IMR-90 (cell line): ENCODE measurements at regions not wholly inside any gene's neighbourhood (a gene's known extent, or its start where the extent isn't known, plus 50 kb on each side); places are given as distances from the start of the nearest gene placed in this dataset.

Experiments used
- ATAC-seq: fragments of 200-7000 bp; cut with Tn5 transposase; 2 replicates; pipeline ENCODE4 v1.9.1; 2020; ENCODE audit warnings: low read depth, mild to moderate bottlenecking, moderate library complexity
- BruUV-seq: library from RNA; stranded (reverse); fragments of 400-500 nt; replicated peaks from 2 replicates; lab custom pipeline; 2021; lab: Mats Ljungman, UMichigan
- CTCF ChIA-PET: fragments of 300-600 bp; formaldehyde crosslinking; extraction: SDS; loops from one replicate; lab custom pipeline; 2021; ENCODE audit warnings: antibody characterized with exemption; lab: Yijun Ruan, JAX
- POLR2A ChIA-PET: fragments of 300-600 bp; sonication (Branson Sonifier 250); formaldehyde crosslinking; loops from one replicate; lab custom pipeline; 2022; ENCODE audit warnings: antibody characterized with exemption; ENCODE audit not compliant: unreplicated experiment; lab: Charles Lee
- DNase-seq: peaks from one replicate; pipeline ENCODE4 v3.0.0; 2013
- H2AFZ ChIP-seq: replicated peaks from 2 replicates; pipeline ENCODE3; 2013; ENCODE audit warnings: low read length, mild to moderate bottlenecking; ENCODE audit not compliant: poor library complexity
- H2AK5ac ChIP-seq: 2 replicates; pipeline ENCODE4 v1.6.1; 2013; ENCODE audit warnings: low read depth, low read length, inconsistent platforms
- H2AK9ac ChIP-seq: replicated peaks from 2 replicates; pipeline ENCODE3; 2013; ENCODE audit warnings: mild to moderate bottlenecking, low read depth, low read length, moderate library complexity; ENCODE audit not compliant: poor library complexity
- H2BK120ac ChIP-seq: 2 replicates; pipeline ENCODE4 v1.6.1; 2013; ENCODE audit warnings: low read depth, low read length, inconsistent platforms
- H2BK15ac ChIP-seq: 3 replicates; pipeline ENCODE4 v1.6.1; 2013; ENCODE audit warnings: low read depth, low read length, inconsistent platforms
- H2BK20ac ChIP-seq: 2 replicates; pipeline ENCODE4 v1.6.1; 2013; ENCODE audit warnings: low read depth, mild to moderate bottlenecking, inconsistent platforms, low read length, moderate library complexity
- H2BK5ac ChIP-seq: 2 replicates; pipeline ENCODE4 v1.6.1; 2013; ENCODE audit warnings: mild to moderate bottlenecking, low read depth, low read length, inconsistent platforms; ENCODE audit not compliant: poor library complexity, severe bottlenecking
- H3K14ac ChIP-seq: replicated peaks from 2 replicates; pipeline ENCODE4 v1.6.1; 2013; ENCODE audit warnings: low read depth, low read length, inconsistent platforms
- H3K18ac ChIP-seq: 2 replicates; pipeline ENCODE4 v1.6.1; 2013; ENCODE audit warnings: low read depth, low read length, control low read depth
- H3K23ac ChIP-seq: 2 replicates; pipeline ENCODE4 v1.6.1; 2013; ENCODE audit warnings: low read depth, low read length, inconsistent platforms
- H3K27ac ChIP-seq: 2 replicates; pipeline ENCODE4 v1.5.1; 2013; ENCODE audit warnings: mild to moderate bottlenecking, control low read depth, low read length; ENCODE audit not compliant: insufficient read depth
- H3K27me3 ChIP-seq: 2 replicates; pipeline ENCODE4 v1.6.1; 2013; ENCODE audit warnings: low read length; ENCODE audit not compliant: control insufficient read depth, insufficient read depth
- H3K36me3 ChIP-seq: 2 replicates; pipeline ENCODE4 v1.6.1; 2013; ENCODE audit warnings: low read length, mixed read lengths; ENCODE audit not compliant: control insufficient read depth, insufficient read depth
- H3K4ac ChIP-seq: 2 replicates; pipeline ENCODE4 v1.6.1; 2013; ENCODE audit warnings: low read depth, low read length, inconsistent platforms
- H3K4me1 ChIP-seq: 2 replicates; pipeline ENCODE4 v1.6.1; 2013; ENCODE audit warnings: low read length, mixed read lengths; ENCODE audit not compliant: control insufficient read depth, insufficient read depth
- H3K4me2 ChIP-seq: 2 replicates; pipeline ENCODE4 v1.6.1; 2013; ENCODE audit warnings: low read depth, mild to moderate bottlenecking, control low read depth, low read length, moderate library complexity
- H3K4me3 ChIP-seq: 2 replicates; pipeline ENCODE4 v1.5.1; 2013; ENCODE audit warnings: low read depth, mild to moderate bottlenecking, control low read depth, low read length, moderate library complexity; ENCODE audit not compliant: insufficient read depth
- H3K56ac ChIP-seq: 2 replicates; pipeline ENCODE4 v1.6.1; 2013; ENCODE audit warnings: low read length, inconsistent platforms; ENCODE audit not compliant: insufficient read depth; ENCODE audit errors: extremely low read depth
- H3K79me1 ChIP-seq, 2 experiments: 2 replicates each; pipeline ENCODE4 v1.6.1; 2013; ENCODE audit warnings: low read length in 2 of 2, inconsistent platforms in 1 of 2, low read depth in 1 of 2
- H3K9ac ChIP-seq: 2 replicates; pipeline ENCODE4 v1.6.1; 2013; ENCODE audit warnings: low read depth, low read length, control low read depth
- H3K9me1 ChIP-seq: 2 replicates; pipeline ENCODE4 v1.6.1; 2013; ENCODE audit warnings: low read length, inconsistent platforms; ENCODE audit not compliant: insufficient read depth
- H3K9me3 ChIP-seq: 2 replicates; pipeline ENCODE4 v1.6.1; 2013; ENCODE audit warnings: low read length; ENCODE audit not compliant: control insufficient read depth, insufficient read depth
- H4K20me1 ChIP-seq: 2 replicates; pipeline ENCODE4 v1.6.1; 2013; ENCODE audit warnings: low read length, inconsistent platforms; ENCODE audit not compliant: insufficient read depth
- H4K5ac ChIP-seq: 2 replicates; pipeline ENCODE4 v1.6.1; 2013; ENCODE audit warnings: mild to moderate bottlenecking, low read depth, low read length, control low read depth
- H4K8ac ChIP-seq, 2 experiments: 2 replicates each; pipeline ENCODE4 v1.6.1; 2013; ENCODE audit warnings: low read depth in 2 of 2, low read length in 2 of 2, control low read depth in 1 of 2, inconsistent platforms in 1 of 2
- H4K91ac ChIP-seq: 2 replicates; pipeline ENCODE4 v1.6.1; 2013; ENCODE audit warnings: low read depth, low read length, inconsistent platforms; ENCODE audit not compliant: insufficient read depth
- FOS ChIP-seq: fragments of 150-350 bp; IDR thresholded peaks from 2 replicates; pipeline ENCODE4 v1.6.1; 2016; ENCODE audit warnings: low read depth, low read length
- WGBS, 2 experiments: methylation state at CpG; one replicate each; pipeline versions ENCODE4 v1.1.5 to v1.1.7; 2013; ENCODE audit warnings: missing lambda C conversion rate in 2 of 2; ENCODE audit not compliant: insufficient read length in 1 of 2; ENCODE audit errors: extremely low coverage in 2 of 2; 5-methylcytosine and 5-hydroxymethylcytosine counted together
- dilution Hi-C: fragments of 300-500 bp; cut with HindIII; formaldehyde crosslinking; loops from one replicate; pipeline ENCODE4 v1.14.3; 2018; ENCODE audit warnings: low sequenced_read_pairs; ENCODE audit not compliant: unreplicated experiment
- in situ Hi-C: fragments of 300-500 bp; cut with MboI; formaldehyde crosslinking; loops from 3 replicates; pipeline ENCODE4 v1.14.3; 2019; ENCODE audit warnings: low sequenced_read_pairs, inconsistent platforms, mixed read lengths
- intact Hi-C: fragments of 100-400 bp; cut with micrococcal nuclease; formaldehyde crosslinking; loops from 2 replicates; pipeline ENCODE4 v1.10.0; 2022

GRCh38 chr21:14871861-14872260 lies 192.9 kb downstream of the NRIP1 start:
- H2BK5ac ChIP-seq, result no peak overlapping the region
- CTCF ChIA-PET, result no interaction called here
- DNase-seq (no peak), ATAC-seq (no peak)
- no peak overlapping the region for H3K18ac ChIP-seq
- H2AK9ac ChIP-seq, result no peak overlapping the region
- H3K4me1 ChIP-seq, result peaks cover 8% of the 10 kb centered on the region
- peaks cover 0 to 3% of the 10 kb centered on the region in 2 experiments; a peak in 2 of 4 replicates for H3K79me1 ChIP-seq
- H4K91ac ChIP-seq, result no peak overlapping the region
- no peak overlapping the region for H4K5ac ChIP-seq
- no peak overlapping the region for H2BK15ac ChIP-seq
- dilution Hi-C loops, result no loop called here
- H3K9me1 ChIP-seq, result 0 out of 2 replicates have a peak, but pooled peaks cover 2% of the 10 kb centered on the region
- H3K9ac ChIP-seq, result no peak overlapping the region
- H3K27me3 ChIP-seq, result no peaks in the 10 kb centered on the region
- no peak for TF ChIP-seq FOS
- no peak overlapping the region for H3K27ac ChIP-seq
- no peaks in the 10 kb centered on the region for H3K36me3 ChIP-seq
- H4K8ac ChIP-seq, result no peak overlapping the region
- BruUV-seq, result no TSS peak
- no peak overlapping the region for H2BK120ac ChIP-seq
- H2BK20ac ChIP-seq, result no peak overlapping the region
- no CpG with 5 or more reads among the region's 4 CpGs for WGBS, 2 experiments
- no peaks in the 10 kb centered on the region for H4K20me1 ChIP-seq
- H3K14ac ChIP-seq, result no peak overlapping the region
- H3K56ac ChIP-seq, result no peak overlapping the region
- no peak overlapping the region for H3K4me2 ChIP-seq
- H2AFZ ChIP-seq, result no peak overlapping the region
- no peak overlapping the region; the same call in 1 of the 2 replicates for H3K23ac ChIP-seq
- no peak overlapping the region for H2AK5ac ChIP-seq
- intact Hi-C loops, result no loop called here
- no peaks in the 10 kb centered on the region for H3K9me3 ChIP-seq
- H3K4ac ChIP-seq, result no peak overlapping the region
- in situ Hi-C loops, result loop anchor here (10.0 to 25.0 kb wide), 2 partner anchors 193 to 615 kb away; partner anchors contain the start of gene NRIP1
- POLR2A ChIA-PET, result no interaction called here
- H3K4me3 ChIP-seq, result no peak overlapping the region
